AG10803 (cell line): ENCODE measurements at regions not wholly inside any gene's neighbourhood (a gene's known extent, or its start where the extent isn't known, plus 50 kb on each side); places are given as distances from the start of the nearest gene placed in this dataset.

Source experiments
- DNase-seq: peaks from one replicate; pipeline ENCODE4 v3.0.0; 2010; ENCODE audit warnings: low read depth
- H3K4me3 ChIP-seq: 2 replicates; pipeline ENCODE4 v1.5.1; 2011; ENCODE audit warnings: mild to moderate bottlenecking, low read length, control low read depth
- CTCF ChIP-seq: conservative IDR thresholded peaks from 2 replicates; pipeline ENCODE4 v1.5.1; 2011; ENCODE audit warnings: mild to moderate bottlenecking, low read length, control low read depth, inconsistent platforms

GRCh38 chr6:112701201-112701600, 354.1 kb downstream of the RFPL4B start:
- TF ChIP-seq CTCF, result no peak
- H3K4me3 ChIP-seq, result no peak overlapping the region
- peak; percentile 27 for DNase-seq

GRCh38 chr6:112710710-112711109, 363.6 kb downstream of the RFPL4B start:
- no peak overlapping the region for H3K4me3 ChIP-seq
- no peak for DNase-seq
- TF ChIP-seq CTCF, result no peak

GRCh38 chr6:112713402-112713801, 366.3 kb downstream of the RFPL4B start:
- no peak for DNase-seq
- TF ChIP-seq CTCF, result no peak
- H3K4me3 ChIP-seq, result no peak overlapping the region

- no peak overlapping the region for H3K4me3 ChIP-seq
- DNase-seq, result peak; percentile 48
- no peak for TF ChIP-seq CTCF
These were observed 370.3 kb downstream of the RFPL4B start for GRCh38 chr6:112717401-112717800.

GRCh38 chr6:112717856-112718255, 370.7 kb downstream of the RFPL4B start:
- H3K4me3 ChIP-seq, result no peak overlapping the region
- TF ChIP-seq CTCF, result no peak
- DNase-seq, result no peak

GRCh38 chr6:112725541-112726085, 378.5 kb downstream of the RFPL4B start:
- no peak for DNase-seq
- no peak overlapping the region for H3K4me3 ChIP-seq
- no peak for TF ChIP-seq CTCF

GRCh38 chr6:112735129-112735528, 388.0 kb downstream of the RFPL4B start:
- no peak overlapping the region for H3K4me3 ChIP-seq
- no peak for TF ChIP-seq CTCF
- DNase-seq, result no peak
